ENCODE measurements at regions not wholly inside any gene's neighbourhood (a gene's known extent, or its start where the extent isn't known, plus 50 kb on each side); places are given as distances from the start of the nearest gene placed in this dataset.
"Not testable (repeated sequence)": the region's sequence is repeated elsewhere in the genome, so short reads cannot be mapped to it uniquely, and the experiment has no call there.

GRCh38 chr7:56218510-56218909 lies 102.3 kb upstream of the NUPR2 start:
- Mint-ChIP-seq H3K9me3 (peaks cover 31% of the 10 kb centered on the region), H3K27ac (no peak overlapping the region), H3K4me3 (no peak overlapping the region), H3K4me1 (no peaks in the 10 kb centered on the region), H3K27me3 (no peaks in the 10 kb centered on the region), H3K36me3 (no peaks in the 10 kb centered on the region)
- no peak for DNase-seq
- CTCF ChIA-PET, result no interaction called here

GRCh38 chr7:56213574-56213973 lies 97.4 kb upstream of the NUPR2 start:
- Mint-ChIP-seq H3K4me3 (no peak overlapping the region), H3K27me3 (no peaks in the 10 kb centered on the region), H3K36me3 (no peaks in the 10 kb centered on the region), H3K27ac (no peak overlapping the region), H3K4me1 (no peaks in the 10 kb centered on the region), H3K9me3 (peaks cover 33% of the 10 kb centered on the region)
- DNase-seq, result no peak
- CTCF ChIA-PET, result no interaction called here

DNA sequence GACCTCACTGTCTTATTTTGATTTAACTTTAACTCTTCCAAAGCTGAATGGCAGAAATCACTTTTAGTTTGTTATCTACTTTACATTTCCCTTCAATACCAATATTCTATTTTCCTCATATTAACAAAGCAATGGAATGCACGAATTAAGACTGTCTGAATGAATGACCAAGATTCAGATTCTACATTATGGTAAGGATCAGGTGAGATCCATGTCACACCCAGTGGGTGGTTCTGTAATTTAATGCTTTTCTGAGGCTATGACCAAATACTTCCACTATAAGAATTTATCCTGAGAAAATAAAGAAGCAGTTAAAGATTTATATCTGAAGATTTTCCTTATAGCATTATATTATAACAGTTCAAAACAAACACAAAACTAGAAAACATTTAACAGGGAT lies 90.2 kb upstream of the NUPR2 start:
- no peak for DNase-seq
- Mint-ChIP-seq H3K4me1 (no peaks in the 10 kb centered on the region), H3K27ac (no peak overlapping the region), H3K36me3 (no peaks in the 10 kb centered on the region), H3K27me3 (no peaks in the 10 kb centered on the region), H3K9me3 (peaks cover 7% of the 10 kb centered on the region), H3K4me3 (no peak overlapping the region)
- CTCF ChIA-PET, result no interaction called here

DNA sequence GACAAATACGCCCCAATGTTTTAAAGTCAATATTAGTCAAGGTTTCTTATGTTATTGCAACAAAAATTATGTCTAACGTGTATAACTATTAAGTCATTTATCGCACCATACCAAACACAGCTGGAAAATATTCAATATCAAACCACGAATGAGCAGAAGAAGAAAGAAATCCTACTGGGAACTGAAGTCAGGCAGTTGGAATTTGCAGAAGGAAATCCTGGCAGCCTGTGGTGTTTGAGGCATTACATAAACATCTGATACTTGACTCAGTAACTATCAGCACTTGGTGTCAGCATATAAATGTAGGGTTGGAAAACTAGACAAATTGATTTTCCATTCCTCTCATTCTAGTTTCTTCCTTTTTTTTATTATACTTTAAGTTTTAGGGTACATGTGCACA lies 83.4 kb upstream of the NUPR2 start:
- no peak for DNase-seq
- Mint-ChIP-seq H3K4me1 (no peaks in the 10 kb centered on the region), H3K9me3 (peaks cover 9% of the 10 kb centered on the region), H3K27me3 (no peaks in the 10 kb centered on the region), H3K36me3 (no peaks in the 10 kb centered on the region), H3K4me3 (no peak overlapping the region), H3K27ac (no peak overlapping the region)
- CTCF ChIA-PET, result no interaction called here

DNA sequence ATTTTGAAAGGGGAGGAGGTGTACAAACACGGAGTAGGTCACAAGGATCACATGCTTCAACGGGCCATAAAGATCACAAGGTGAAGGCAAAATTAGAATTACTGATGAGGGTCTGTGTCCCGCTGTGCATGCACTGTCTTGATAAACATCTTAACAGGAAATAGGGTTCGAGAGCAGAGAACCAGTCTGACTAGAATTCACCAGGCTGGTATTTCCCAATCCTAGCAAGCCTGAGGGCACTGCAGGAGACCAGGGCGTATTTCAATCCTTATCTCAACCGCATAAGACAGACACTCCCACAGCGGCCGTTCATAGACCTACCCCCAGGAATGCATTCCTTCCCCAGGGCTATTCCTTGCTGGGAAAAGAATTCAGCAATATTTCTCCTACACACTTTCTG lies 80.0 kb upstream of the NUPR2 start:
- H3K9me3 Mint-ChIP-seq, H3K27me3 Mint-ChIP-seq, DNase-seq, H3K36me3 Mint-ChIP-seq, H3K4me1 Mint-ChIP-seq, H3K4me3 Mint-ChIP-seq, H3K27ac Mint-ChIP-seq, CTCF ChIA-PET: not testable (repeated sequence)

GRCh38 chr7:56188823-56189346 lies 72.7 kb upstream of the NUPR2 start:
- Mint-ChIP-seq H3K36me3 (no peaks in the 10 kb centered on the region), H3K4me1 (no peaks in the 10 kb centered on the region), H3K9me3 (peaks cover 1% of the 10 kb centered on the region), H3K4me3 (no peak overlapping the region), H3K27ac (no peak overlapping the region), H3K27me3 (no peaks in the 10 kb centered on the region)
- CTCF ChIA-PET, result no interaction called here
- no peak for DNase-seq

GRCh38 chr7:56188376-56188775 lies 72.2 kb upstream of the NUPR2 start:
- Mint-ChIP-seq H3K27me3 (no peaks in the 10 kb centered on the region), H3K9me3 (peaks cover 1% of the 10 kb centered on the region), H3K4me3 (no peak overlapping the region), H3K27ac (no peak overlapping the region), H3K4me1 (no peaks in the 10 kb centered on the region), H3K36me3 (no peaks in the 10 kb centered on the region)
- CTCF ChIA-PET, result no interaction called here
- no peak for DNase-seq

DNA sequence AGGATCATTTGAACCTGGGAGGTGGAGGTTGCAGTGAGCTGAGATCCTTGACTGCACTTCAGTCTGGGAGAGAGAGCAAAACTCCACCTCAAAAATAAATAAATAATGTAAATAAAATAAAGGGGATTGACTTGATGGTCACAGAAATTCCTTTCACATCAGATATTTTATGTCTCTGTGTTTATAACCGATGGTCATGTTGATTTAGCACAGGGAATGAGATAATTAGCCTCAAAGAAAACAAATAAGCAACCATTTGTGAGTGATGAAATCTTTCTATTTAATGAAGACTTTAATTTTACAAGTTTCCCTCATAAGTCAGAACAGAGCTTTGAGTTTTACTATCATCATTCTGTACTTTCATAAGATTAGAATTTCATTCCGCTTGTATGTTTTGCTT lies 64.8 kb upstream of the NUPR2 start:
- no peak for DNase-seq
- no peak overlapping the region for H3K4me3 Mint-ChIP-seq
- no peak overlapping the region for H3K27ac Mint-ChIP-seq
- H3K27me3 Mint-ChIP-seq, result no peaks in the 10 kb centered on the region
- no peaks in the 10 kb centered on the region for H3K36me3 Mint-ChIP-seq
- CTCF ChIA-PET, result no interaction called here
- H3K4me1 Mint-ChIP-seq, result no peaks in the 10 kb centered on the region
- peaks cover 2% of the 10 kb centered on the region for H3K9me3 Mint-ChIP-seq

GRCh38 chr7:56175771-56176170 lies 59.6 kb upstream of the NUPR2 start:
- Mint-ChIP-seq H3K27ac (no peak overlapping the region), H3K4me3 (no peak overlapping the region), H3K4me1 (no peaks in the 10 kb centered on the region), H3K27me3 (no peaks in the 10 kb centered on the region), H3K36me3 (peaks cover 2% of the 10 kb centered on the region), H3K9me3 (peaks cover 9% of the 10 kb centered on the region)
- DNase-seq, result no peak
- CTCF ChIA-PET, result no interaction called here

DNA sequence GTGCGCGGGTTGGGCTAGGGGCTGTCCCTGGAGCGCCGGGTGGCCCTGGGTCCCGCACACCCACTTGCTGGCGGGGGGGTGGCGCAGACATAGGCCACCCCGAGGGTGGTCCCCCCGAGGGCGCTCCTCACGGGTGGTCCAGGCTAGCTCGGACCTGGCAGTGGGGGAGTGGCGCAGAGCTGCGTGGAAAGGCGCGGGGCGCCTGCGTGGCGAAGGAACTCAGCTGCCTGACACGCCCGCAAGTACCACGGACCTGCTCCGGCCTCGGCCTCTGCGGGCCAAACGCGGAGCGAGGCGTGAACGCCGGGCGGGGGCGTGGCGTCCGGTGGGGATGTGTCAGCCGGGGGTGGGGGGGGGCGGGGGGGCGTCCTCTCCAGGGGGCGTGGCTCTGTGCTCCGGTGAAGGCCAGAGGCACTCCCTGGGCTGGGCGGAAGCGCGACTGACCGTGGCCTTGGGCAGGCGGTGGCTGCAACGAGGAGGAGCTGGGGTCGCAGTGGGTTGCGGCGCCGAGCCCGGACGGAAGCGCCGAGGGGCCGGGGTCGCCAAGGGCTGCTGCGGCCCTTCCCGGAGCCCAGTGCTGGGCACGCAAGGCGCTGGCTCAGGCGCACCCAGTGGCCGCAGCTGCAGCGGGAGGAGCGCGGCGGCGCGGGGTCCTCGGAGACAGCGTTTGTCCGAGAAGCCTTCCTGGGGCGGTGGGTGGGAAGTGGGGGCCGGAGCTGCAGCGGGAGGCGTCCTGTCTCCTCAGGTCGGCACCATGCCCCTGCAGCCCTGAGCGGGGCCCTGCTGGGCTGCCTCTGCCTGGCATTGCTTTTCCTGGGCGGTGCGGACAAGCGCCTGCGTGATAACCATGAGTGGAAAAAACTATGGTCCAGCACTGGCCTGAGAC lies 58.9 kb upstream of the NUPR2 start:
- no peak for DNase-seq
- H3K9me3 Mint-ChIP-seq, result peaks cover 9% of the 10 kb centered on the region
- no peaks in the 10 kb centered on the region for H3K27me3 Mint-ChIP-seq
- peaks cover 2% of the 10 kb centered on the region for H3K36me3 Mint-ChIP-seq
- CTCF ChIA-PET, result no interaction called here
- H3K4me1 Mint-ChIP-seq, result no peaks in the 10 kb centered on the region
- H3K4me3 Mint-ChIP-seq, result no peak overlapping the region
- H3K27ac Mint-ChIP-seq, result no peak overlapping the region

- Mint-ChIP-seq H3K27me3 (no peaks in the 10 kb centered on the region), H3K36me3 (peaks cover 2% of the 10 kb centered on the region), H3K9me3 (peaks cover 9% of the 10 kb centered on the region), H3K27ac (no peak overlapping the region), H3K4me3 (no peak overlapping the region), H3K4me1 (no peaks in the 10 kb centered on the region)
- CTCF ChIA-PET, result no interaction called here
- no peak for DNase-seq
Measured at GRCh38 chr7:56174346-56174874, 58.2 kb upstream of the NUPR2 start.

Data from activated naive CD4-positive, alpha-beta T cell treated with anti-CD3 and anti-CD28 coated beads, Interleukin-2, amount 10 ng/mL, durations not matched to agents 7 days and 5 days (primary cell).